HepG2 (cell line): ENCODE measurements at regions not wholly inside any gene's neighbourhood (a gene's known extent, or its start where the extent isn't known, plus 50 kb on each side); places are given as distances from the start of the nearest gene placed in this dataset.

Source experiments
- AFF4 ChIP-seq: sonication (generic); formaldehyde crosslinking; IDR thresholded peaks from 2 replicates; pipeline ENCODE4 v1.4.0; 2020; ENCODE audit warnings: missing genetic modification reagents
- EED ChIP-seq: sonication (generic); formaldehyde crosslinking; IDR thresholded peaks from 2 replicates; pipeline ENCODE4 v1.5.0; 2020; ENCODE audit warnings: mild to moderate bottlenecking, missing genetic modification reagents
- EZH2 ChIP-seq: conservative IDR thresholded peaks from 2 replicates; pipeline ENCODE4 v1.6.1; 2012; ENCODE audit warnings: mild to moderate bottlenecking, low read depth, low read length, moderate library complexity
- HINFP ChIP-seq: sonication (generic); formaldehyde crosslinking; IDR thresholded peaks from 2 replicates; pipeline ENCODE4 v1.4.0; 2020; ENCODE audit warnings: low read depth, mild to moderate bottlenecking, missing genetic modification reagents
- HMGXB4 ChIP-seq, 2 experiments: sonication (generic) in 1 of 2; formaldehyde crosslinking in 1 of 2; IDR thresholded peaks; 2 replicates each; pipeline versions ENCODE4 v1.4.0 to v1.6.1; 2018 to 2020; ENCODE audit warnings: missing genetic modification reagents in 2 of 2, borderline replicate concordance in 1 of 2, low read depth in 1 of 2, mild to moderate bottlenecking in 1 of 2, missing biosample characterization in 1 of 2
- KDM1A ChIP-seq: IDR thresholded peaks from 2 replicates; pipeline ENCODE4 v1.6.1; 2016; ENCODE audit warnings: missing compliant biosample characterization
- POLR2A ChIP-seq, 2 experiments: IDR thresholded peaks; 2 replicates each; pipeline ENCODE4 v1.6.1; 2011; ENCODE audit warnings: low read depth in 2 of 2, low read length in 2 of 2, mild to moderate bottlenecking in 1 of 2, moderate library complexity in 1 of 2; ENCODE audit not compliant: insufficient read depth in 1 of 2
- POLR2AphosphoS2 ChIP-seq: IDR thresholded peaks from 2 replicates; pipeline ENCODE4 v1.6.1; 2011; ENCODE audit warnings: low read depth, low read length, improper control_type of control experiment
- POLR2AphosphoS5 ChIP-seq: IDR thresholded peaks from 2 replicates; pipeline ENCODE4 v1.6.1; 2012; ENCODE audit warnings: low read depth, low read length
- RBM22 ChIP-seq: fragments of 200-400 bp; formaldehyde crosslinking; optimal IDR thresholded peaks from 2 replicates; pipeline ENCODE3; 2017; ENCODE audit warnings: mild to moderate bottlenecking, low read length, moderate library complexity
- RFXANK ChIP-seq: IDR thresholded peaks from 2 replicates; pipeline ENCODE4 v1.6.1; 2016
- SP1 ChIP-seq, 2 experiments: fragments of 450-650 bp in 1 of 2; sonication (generic) in 1 of 2; formaldehyde crosslinking in 1 of 2; IDR thresholded peaks; 2 replicates each; pipeline versions ENCODE4 v1.4.0 to v1.6.1; 2016 to 2020; ENCODE audit warnings: missing genetic modification reagents in 1 of 2
- YY1 ChIP-seq: IDR thresholded peaks from 2 replicates; pipeline ENCODE4 v1.6.1; 2011; ENCODE audit warnings: low read length, low read depth, moderate library complexity, mild to moderate bottlenecking; ENCODE audit not compliant: insufficient read depth, insufficient replicate concordance
- ZNF569 ChIP-seq: sonication (generic); formaldehyde crosslinking; IDR thresholded peaks from 2 replicates; pipeline ENCODE4 v1.5.0; 2020; ENCODE audit warnings: mild to moderate bottlenecking, missing genetic modification reagents, moderate library complexity, borderline replicate concordance

- no peak for TF ChIP-seq EZH2
- TF ChIP-seq SP1 (IDR thresholded peaks at IDR 0.05): no peak
- TF ChIP-seq SP1 (CRISPR knock-in tag; IDR thresholded peaks at IDR 0.05): no peak
- no peak for TF ChIP-seq ZNF569 (CRISPR knock-in tag)
- no peak for TF ChIP-seq AFF4 (CRISPR knock-in tag)
- no peak for TF ChIP-seq POLR2AphosphoS2
- TF ChIP-seq KDM1A: no peak
- no peak for TF ChIP-seq EED (CRISPR knock-in tag)
- no peak for TF ChIP-seq RFXANK
- no peak for TF ChIP-seq YY1
- TF ChIP-seq RBM22: no peak
- no peak for TF ChIP-seq HMGXB4 (CRISPR knock-in tag; IDR thresholded peaks at IDR 0.05; ENCODE audit: borderline replicate concordance in 1 of 2, low read depth in 1 of 2)
- no peak for TF ChIP-seq POLR2A (IDR thresholded peaks at IDR 0.05; ENCODE audit: insufficient read depth in 1 of 2, low read depth in 2 of 2, low read length in 2 of 2)
- TF ChIP-seq HINFP (CRISPR knock-in tag): no peak
- no peak for TF ChIP-seq POLR2AphosphoS5
Observed at GRCh38 chr21:20902511-20902910, 95.7 kb upstream of the NCAM2 start.
